GM23338 (cell line): ENCODE measurements at regions not wholly inside any gene's neighbourhood (a gene's known extent, or its start where the extent isn't known, plus 50 kb on each side); places are given as distances from the start of the nearest gene placed in this dataset.
A peak's percentile ranks its signal among the peaks of the same experiment; 100 is the strongest.

ENCODE experiments used
- ATAC-seq: fragments of 200-7000 bp; cut with Tn5 transposase; 3 replicates; pipeline ENCODE4 v1.9.1; 2020
- DNase-seq: peaks from one replicate; pipeline ENCODE4 v3.0.0-alpha.2; 2015; ENCODE audit warnings: low spot score
- H2AFZ ChIP-seq: fragments of 200-600 bp; sonication (generic); 2 replicates; pipeline ENCODE4 v1.8.0; 2016; ENCODE audit warnings: antibody characterized with exemption, mild to moderate bottlenecking, moderate library complexity
- H3F3A ChIP-seq: fragments of 200-600 bp; sonication (generic); replicated peaks from 2 replicates; pipeline ENCODE4 v1.8.0; 2017; ENCODE audit warnings: antibody characterized with exemption, mixed run types, low read depth
- H3K27ac ChIP-seq: fragments of 200-600 bp; sonication (generic); 2 replicates; pipeline ENCODE4 v1.6.1; 2016; ENCODE audit warnings: low read depth
- H3K27me3 ChIP-seq: fragments of 200-600 bp; sonication (generic); 2 replicates; pipeline ENCODE4 v1.8.0; 2016; ENCODE audit warnings: mild to moderate bottlenecking, mixed run types, moderate library complexity; ENCODE audit not compliant: insufficient read depth
- H3K36me3 ChIP-seq: fragments of 200-600 bp; sonication (generic); 2 replicates; pipeline ENCODE4 v1.8.0; 2016; ENCODE audit warnings: mild to moderate bottlenecking; ENCODE audit not compliant: insufficient read depth
- H3K4me1 ChIP-seq: fragments of 200-600 bp; sonication (generic); 2 replicates; pipeline ENCODE4 v1.8.0; 2016; ENCODE audit warnings: mild to moderate bottlenecking, moderate library complexity; ENCODE audit not compliant: insufficient read depth
- H3K4me2 ChIP-seq: fragments of 200-600 bp; sonication (generic); 2 replicates; pipeline ENCODE4 v1.7.1; 2017; ENCODE audit warnings: mixed run types
- H3K4me3 ChIP-seq: fragments of 200-600 bp; sonication (generic); 2 replicates; pipeline ENCODE4 v1.6.1; 2016; ENCODE audit warnings: mixed run types
- H3K79me2 ChIP-seq: fragments of 200-600 bp; sonication (generic); replicated peaks from 2 replicates; pipeline ENCODE4 v1.8.0; 2017; ENCODE audit warnings: mild to moderate bottlenecking; ENCODE audit not compliant: insufficient read depth
- H3K9me2 ChIP-seq: fragments of 200-600 bp; sonication (generic); 2 replicates; pipeline ENCODE4 v1.8.0; 2017; ENCODE audit not compliant: insufficient read depth
- H4K20me1 ChIP-seq: fragments of 200-600 bp; sonication (generic); replicated peaks from 2 replicates; pipeline ENCODE4 v1.8.0; 2017; ENCODE audit warnings: mild to moderate bottlenecking; ENCODE audit not compliant: insufficient read depth
- H3K27ac Mint-ChIP-seq: 2 replicates; pipeline ENCODE4 v1.8.0; 2020; ENCODE audit warnings: inconsistent platforms, mild to moderate bottlenecking, moderate library complexity, mixed read lengths
- H3K27me3 Mint-ChIP-seq: 3 replicates; pipeline ENCODE4 v1.8.0; 2022; ENCODE audit warnings: low read depth, mild to moderate bottlenecking, moderate library complexity, mixed read lengths, inconsistent platforms; ENCODE audit not compliant: insufficient read depth, poor library complexity
- H3K36me3 Mint-ChIP-seq: 3 replicates; pipeline ENCODE4 v1.8.0; 2021; ENCODE audit warnings: low read depth, mild to moderate bottlenecking, inconsistent platforms, moderate library complexity, mixed read lengths
- H3K4me1 Mint-ChIP-seq: 3 replicates; pipeline ENCODE4 v1.8.0; 2020; ENCODE audit warnings: mild to moderate bottlenecking, inconsistent platforms, mixed read lengths
- H3K4me3 Mint-ChIP-seq: 3 replicates; pipeline ENCODE4 v1.8.0; 2021; ENCODE audit warnings: moderate library complexity, mild to moderate bottlenecking, inconsistent platforms, mixed read lengths
- H3K9me3 Mint-ChIP-seq: 3 replicates; pipeline ENCODE4 v1.8.0; 2020; ENCODE audit warnings: moderate library complexity, mild to moderate bottlenecking, inconsistent platforms, mixed read lengths
- CREB1 ChIP-seq: fragments of 250-450 bp; sonication (Bioruptor Pico); IDR thresholded peaks from 2 replicates; pipeline ENCODE4 v1.5.0; 2020; ENCODE audit warnings: low read depth, mild to moderate bottlenecking, moderate library complexity
- EZH2 ChIP-seq: fragments of 200-600 bp; sonication (generic); IDR thresholded peaks from one replicate; pipeline ENCODE4 v1.8.0; 2017; ENCODE audit warnings: antibody characterized with exemption, mild to moderate bottlenecking, low read depth; ENCODE audit not compliant: unreplicated experiment
- JUNB ChIP-seq: IDR thresholded peaks from one replicate; pipeline ENCODE4 v1.6.1; 2016; ENCODE audit warnings: antibody characterized with exemption; ENCODE audit not compliant: unreplicated experiment
- NANOG ChIP-seq: IDR thresholded peaks from 2 replicates; pipeline ENCODE4 v1.6.1; 2016; ENCODE audit warnings: antibody characterized with exemption, borderline replicate concordance
- POLR2AphosphoS5 ChIP-seq: IDR thresholded peaks from 2 replicates; pipeline ENCODE4 v1.6.1; 2016; ENCODE audit warnings: antibody characterized with exemption, low read depth
- STAT1 ChIP-seq: IDR thresholded peaks from one replicate; pipeline ENCODE4 v1.6.1; 2016; ENCODE audit warnings: antibody characterized with exemption; ENCODE audit not compliant: unreplicated experiment
- ZNF114 ChIP-seq: fragments of 250-450 bp; sonication (Bioruptor Pico); IDR thresholded peaks from 2 replicates; pipeline ENCODE4 v1.5.0; 2020; ENCODE audit warnings: mild to moderate bottlenecking, moderate library complexity
- ZNF331 ChIP-seq: fragments of 250-450 bp; sonication (Bioruptor Pico); IDR thresholded peaks from 2 replicates; pipeline ENCODE4 v1.5.0; 2020; ENCODE audit warnings: low read depth, mild to moderate bottlenecking, moderate library complexity
- TF ChIP-seq, protein P1 (sequence below), 2 experiments: fragments of 200-600 bp in 1 of 2; sonication (generic) in 1 of 2; conservative IDR thresholded peaks; 2 replicates each; pipeline versions ENCODE4 v1.5.1 to v1.6.1; 2016 to 2017; ENCODE audit warnings: antibody characterized with exemption in 2 of 2, low read depth in 2 of 2, mild to moderate bottlenecking in 2 of 2, moderate library complexity in 1 of 2
- TF ChIP-seq, protein P2 (sequence below): IDR thresholded peaks from one replicate; pipeline ENCODE4 v1.6.1; 2018; ENCODE audit warnings: antibody characterized with exemption; ENCODE audit not compliant: unreplicated experiment
- TF ChIP-seq, protein P3 (sequence below): IDR thresholded peaks from 2 replicates; pipeline ENCODE4 v1.6.1; 2016; ENCODE audit warnings: antibody characterized with exemption

DNA sequence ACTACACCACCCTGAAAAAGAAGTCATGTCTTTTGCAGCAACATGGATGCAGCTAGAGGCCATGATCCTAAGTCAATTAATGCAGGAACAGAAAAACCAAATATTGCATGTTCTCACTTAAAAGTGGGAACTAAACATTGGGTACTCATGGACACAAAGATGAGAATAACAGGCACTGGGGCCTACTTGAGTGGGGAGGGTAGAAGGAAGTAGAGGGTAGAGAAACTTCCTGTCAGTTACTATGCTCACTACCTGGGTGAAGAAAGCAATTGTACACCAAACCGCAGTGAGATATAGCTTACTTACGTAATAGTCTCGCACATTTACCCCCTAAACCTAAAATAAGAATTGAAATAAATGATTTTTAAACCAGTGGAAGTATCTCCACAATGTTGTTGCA lies 480.5 kb upstream of the ARRDC4 start:
- Mint-ChIP-seq H3K9me3 (peaks cover 6% of the 10 kb centered on the region; the same call in 2 of the 3 replicates), H3K4me3 (no peak overlapping the region), H3K36me3 (0 out of 3 replicates have a peak, but pooled peaks cover 2% of the 10 kb centered on the region), H3K27me3 (no peaks in the 10 kb centered on the region), H3K4me1 (no peaks in the 10 kb centered on the region), H3K27ac (no peak overlapping the region)
- no peak overlapping the region for H3K4me3 ChIP-seq
- ATAC-seq: no peak
- no peaks in the 10 kb centered on the region for H4K20me1 ChIP-seq
- H3K9me2 ChIP-seq: no peaks in the 10 kb centered on the region
- no peak overlapping the region for H3K27ac ChIP-seq
- no peaks in the 10 kb centered on the region for H3K4me1 ChIP-seq
- no peaks in the 10 kb centered on the region for H3K36me3 ChIP-seq
- no peak for DNase-seq
- TF ChIP-seq, protein P1, sequence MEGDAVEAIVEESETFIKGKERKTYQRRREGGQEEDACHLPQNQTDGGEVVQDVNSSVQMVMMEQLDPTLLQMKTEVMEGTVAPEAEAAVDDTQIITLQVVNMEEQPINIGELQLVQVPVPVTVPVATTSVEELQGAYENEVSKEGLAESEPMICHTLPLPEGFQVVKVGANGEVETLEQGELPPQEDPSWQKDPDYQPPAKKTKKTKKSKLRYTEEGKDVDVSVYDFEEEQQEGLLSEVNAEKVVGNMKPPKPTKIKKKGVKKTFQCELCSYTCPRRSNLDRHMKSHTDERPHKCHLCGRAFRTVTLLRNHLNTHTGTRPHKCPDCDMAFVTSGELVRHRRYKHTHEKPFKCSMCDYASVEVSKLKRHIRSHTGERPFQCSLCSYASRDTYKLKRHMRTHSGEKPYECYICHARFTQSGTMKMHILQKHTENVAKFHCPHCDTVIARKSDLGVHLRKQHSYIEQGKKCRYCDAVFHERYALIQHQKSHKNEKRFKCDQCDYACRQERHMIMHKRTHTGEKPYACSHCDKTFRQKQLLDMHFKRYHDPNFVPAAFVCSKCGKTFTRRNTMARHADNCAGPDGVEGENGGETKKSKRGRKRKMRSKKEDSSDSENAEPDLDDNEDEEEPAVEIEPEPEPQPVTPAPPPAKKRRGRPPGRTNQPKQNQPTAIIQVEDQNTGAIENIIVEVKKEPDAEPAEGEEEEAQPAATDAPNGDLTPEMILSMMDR (conservative IDR thresholded peaks at IDR 0.05; ENCODE audit: low read depth in 2 of 2): no peak
- TF ChIP-seq, protein P2, sequence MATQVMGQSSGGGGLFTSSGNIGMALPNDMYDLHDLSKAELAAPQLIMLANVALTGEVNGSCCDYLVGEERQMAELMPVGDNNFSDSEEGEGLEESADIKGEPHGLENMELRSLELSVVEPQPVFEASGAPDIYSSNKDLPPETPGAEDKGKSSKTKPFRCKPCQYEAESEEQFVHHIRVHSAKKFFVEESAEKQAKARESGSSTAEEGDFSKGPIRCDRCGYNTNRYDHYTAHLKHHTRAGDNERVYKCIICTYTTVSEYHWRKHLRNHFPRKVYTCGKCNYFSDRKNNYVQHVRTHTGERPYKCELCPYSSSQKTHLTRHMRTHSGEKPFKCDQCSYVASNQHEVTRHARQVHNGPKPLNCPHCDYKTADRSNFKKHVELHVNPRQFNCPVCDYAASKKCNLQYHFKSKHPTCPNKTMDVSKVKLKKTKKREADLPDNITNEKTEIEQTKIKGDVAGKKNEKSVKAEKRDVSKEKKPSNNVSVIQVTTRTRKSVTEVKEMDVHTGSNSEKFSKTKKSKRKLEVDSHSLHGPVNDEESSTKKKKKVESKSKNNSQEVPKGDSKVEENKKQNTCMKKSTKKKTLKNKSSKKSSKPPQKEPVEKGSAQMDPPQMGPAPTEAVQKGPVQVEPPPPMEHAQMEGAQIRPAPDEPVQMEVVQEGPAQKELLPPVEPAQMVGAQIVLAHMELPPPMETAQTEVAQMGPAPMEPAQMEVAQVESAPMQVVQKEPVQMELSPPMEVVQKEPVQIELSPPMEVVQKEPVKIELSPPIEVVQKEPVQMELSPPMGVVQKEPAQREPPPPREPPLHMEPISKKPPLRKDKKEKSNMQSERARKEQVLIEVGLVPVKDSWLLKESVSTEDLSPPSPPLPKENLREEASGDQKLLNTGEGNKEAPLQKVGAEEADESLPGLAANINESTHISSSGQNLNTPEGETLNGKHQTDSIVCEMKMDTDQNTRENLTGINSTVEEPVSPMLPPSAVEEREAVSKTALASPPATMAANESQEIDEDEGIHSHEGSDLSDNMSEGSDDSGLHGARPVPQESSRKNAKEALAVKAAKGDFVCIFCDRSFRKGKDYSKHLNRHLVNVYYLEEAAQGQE: no peak
- TF ChIP-seq CREB1 (no peak), JUNB (no peak), NANOG (no peak), POLR2AphosphoS5 (no peak), STAT1 (no peak), ZNF114 (no peak), ZNF331 (no peak), EZH2 (no peak)
- TF ChIP-seq, protein P3, sequence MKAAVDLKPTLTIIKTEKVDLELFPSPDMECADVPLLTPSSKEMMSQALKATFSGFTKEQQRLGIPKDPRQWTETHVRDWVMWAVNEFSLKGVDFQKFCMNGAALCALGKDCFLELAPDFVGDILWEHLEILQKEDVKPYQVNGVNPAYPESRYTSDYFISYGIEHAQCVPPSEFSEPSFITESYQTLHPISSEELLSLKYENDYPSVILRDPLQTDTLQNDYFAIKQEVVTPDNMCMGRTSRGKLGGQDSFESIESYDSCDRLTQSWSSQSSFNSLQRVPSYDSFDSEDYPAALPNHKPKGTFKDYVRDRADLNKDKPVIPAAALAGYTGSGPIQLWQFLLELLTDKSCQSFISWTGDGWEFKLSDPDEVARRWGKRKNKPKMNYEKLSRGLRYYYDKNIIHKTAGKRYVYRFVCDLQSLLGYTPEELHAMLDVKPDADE: no peak
- no peak overlapping the region for H3K4me2 ChIP-seq
- H3F3A ChIP-seq: no peaks in the 10 kb centered on the region
- no peaks in the 10 kb centered on the region for H3K27me3 ChIP-seq
- no peaks in the 10 kb centered on the region for H3K79me2 ChIP-seq
- H2AFZ ChIP-seq: no peak overlapping the region

DNA sequence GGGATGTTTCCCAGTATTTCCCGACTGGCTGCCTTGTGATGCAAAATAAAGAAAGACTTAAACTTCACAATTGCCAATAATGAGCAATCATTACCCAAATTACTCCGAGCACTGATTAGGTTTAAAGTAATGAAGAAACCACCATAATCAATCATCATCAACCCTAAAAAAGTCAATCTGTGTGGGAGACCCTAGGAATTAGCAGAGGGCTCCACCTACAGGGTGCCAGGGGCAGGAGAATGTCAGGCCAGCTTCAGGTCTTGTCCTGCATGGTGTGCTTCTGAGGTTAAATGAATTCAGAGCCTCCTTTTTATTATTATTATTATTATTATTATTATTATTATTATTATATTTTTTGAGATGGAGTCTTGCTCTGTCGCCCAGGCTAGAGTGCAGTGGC lies 478.0 kb upstream of the ARRDC4 start:
- H3K4me3 Mint-ChIP-seq: no peak overlapping the region
- Histone ChIP-seq H3K4me3 (no peak overlapping the region), H3K4me2 (no peak overlapping the region), H4K20me1 (no peaks in the 10 kb centered on the region), H3K27me3 (no peaks in the 10 kb centered on the region), H3K4me1 (no peaks in the 10 kb centered on the region), H3K36me3 (no peaks in the 10 kb centered on the region), H3K79me2 (no peaks in the 10 kb centered on the region), H3K27ac (no peak overlapping the region), H3F3A (no peaks in the 10 kb centered on the region), H2AFZ (no peak overlapping the region), H3K9me2 (no peaks in the 10 kb centered on the region)
- TF ChIP-seq JUNB (no peak), ZNF331 (no peak)
- TF ChIP-seq, protein P1 (conservative IDR thresholded peaks at IDR 0.05; ENCODE audit: low read depth in 2 of 2): peak; percentile 65 to 82
- peak; percentile 84 for ATAC-seq
- H3K4me1 Mint-ChIP-seq: no peaks in the 10 kb centered on the region
- DNase-seq: peak; percentile 57
- peaks cover 6% of the 10 kb centered on the region; the same call in 2 of the 3 replicates for H3K9me3 Mint-ChIP-seq
- no peak overlapping the region for H3K27ac Mint-ChIP-seq
- H3K27me3 Mint-ChIP-seq: no peaks in the 10 kb centered on the region
- 0 out of 3 replicates have a peak, but pooled peaks cover 2% of the 10 kb centered on the region for H3K36me3 Mint-ChIP-seq
